SK-N-SH (cell line): ENCODE measurements at regions not wholly inside any gene's neighbourhood (a gene's known extent, or its start where the extent isn't known, plus 50 kb on each side); places are given as distances from the start of the nearest gene placed in this dataset.

Experiments used
- EP300 ChIP-seq, 2 experiments: IDR thresholded peaks; 2 replicates each; pipeline versions ENCODE4 v1.4.0 to v1.6.1; 2012; ENCODE audit warnings: borderline replicate concordance in 1 of 2, low read depth in 1 of 2, low read length in 1 of 2
- EZH2phosphoT487 ChIP-seq: fragments of 200-600 bp; sonication (generic); IDR thresholded peaks from 2 replicates; pipeline ENCODE4 v1.6.1; 2017; ENCODE audit warnings: low read depth, mixed run types, mild to moderate bottlenecking, antibody characterized with exemption, moderate library complexity, borderline replicate concordance
- FOSL2 ChIP-seq: IDR thresholded peaks from 2 replicates; pipeline ENCODE4 v1.4.0; 2012; ENCODE audit warnings: low read depth, mild to moderate bottlenecking, moderate library complexity, borderline replicate concordance
- FOXM1 ChIP-seq: IDR thresholded peaks from 2 replicates; pipeline ENCODE4 v1.4.0; 2012; ENCODE audit warnings: low read depth, mild to moderate bottlenecking
- IRF3 ChIP-seq: fragments of 150-350 bp; IDR thresholded peaks from 2 replicates; pipeline ENCODE4 v1.6.1; 2016; ENCODE audit warnings: mild to moderate bottlenecking, low read depth, low read length
- MAX ChIP-seq: IDR thresholded peaks from 2 replicates; pipeline ENCODE4 v1.4.0; 2012; ENCODE audit warnings: low read depth
- MXI1 ChIP-seq: IDR thresholded peaks from 2 replicates; pipeline ENCODE4 v1.6.1; 2012; ENCODE audit warnings: mild to moderate bottlenecking, low read depth, low read length, improper control_type of control experiment
- POLR2AphosphoS5 ChIP-seq: IDR thresholded peaks from 2 replicates; pipeline ENCODE4 v1.6.1; 2012; ENCODE audit warnings: low read depth, low read length
- RFX5 ChIP-seq: IDR thresholded peaks from 2 replicates; pipeline ENCODE4 v1.6.1; 2012; ENCODE audit warnings: mild to moderate bottlenecking, improper control_type of control experiment, low read length
- TAF1 ChIP-seq: IDR thresholded peaks from 2 replicates; pipeline ENCODE4 v1.6.1; 2012; ENCODE audit warnings: low read depth, mild to moderate bottlenecking, low read length, moderate library complexity, borderline replicate concordance
- YY1 ChIP-seq: IDR thresholded peaks from 2 replicates; pipeline ENCODE4 v1.4.0; 2012; ENCODE audit warnings: low read depth, mild to moderate bottlenecking
- TF ChIP-seq, protein P1 (sequence below): fragments of 200-600 bp; sonication (generic); IDR thresholded peaks from 2 replicates; pipeline ENCODE4 v1.6.1; 2017; ENCODE audit warnings: antibody characterized with exemption, mild to moderate bottlenecking, moderate library complexity
- TF ChIP-seq, protein P2 (sequence below): fragments of 150-350 bp; IDR thresholded peaks from 2 replicates; pipeline ENCODE4 v1.6.1; 2017; ENCODE audit warnings: antibody characterized with exemption, low read length, low read depth, borderline replicate concordance

GRCh38 chr20:55417836-55418235 is 587.5 kb downstream of the CBLN4 start:
- no peak for TF ChIP-seq POLR2AphosphoS5
- TF ChIP-seq, protein P1, sequence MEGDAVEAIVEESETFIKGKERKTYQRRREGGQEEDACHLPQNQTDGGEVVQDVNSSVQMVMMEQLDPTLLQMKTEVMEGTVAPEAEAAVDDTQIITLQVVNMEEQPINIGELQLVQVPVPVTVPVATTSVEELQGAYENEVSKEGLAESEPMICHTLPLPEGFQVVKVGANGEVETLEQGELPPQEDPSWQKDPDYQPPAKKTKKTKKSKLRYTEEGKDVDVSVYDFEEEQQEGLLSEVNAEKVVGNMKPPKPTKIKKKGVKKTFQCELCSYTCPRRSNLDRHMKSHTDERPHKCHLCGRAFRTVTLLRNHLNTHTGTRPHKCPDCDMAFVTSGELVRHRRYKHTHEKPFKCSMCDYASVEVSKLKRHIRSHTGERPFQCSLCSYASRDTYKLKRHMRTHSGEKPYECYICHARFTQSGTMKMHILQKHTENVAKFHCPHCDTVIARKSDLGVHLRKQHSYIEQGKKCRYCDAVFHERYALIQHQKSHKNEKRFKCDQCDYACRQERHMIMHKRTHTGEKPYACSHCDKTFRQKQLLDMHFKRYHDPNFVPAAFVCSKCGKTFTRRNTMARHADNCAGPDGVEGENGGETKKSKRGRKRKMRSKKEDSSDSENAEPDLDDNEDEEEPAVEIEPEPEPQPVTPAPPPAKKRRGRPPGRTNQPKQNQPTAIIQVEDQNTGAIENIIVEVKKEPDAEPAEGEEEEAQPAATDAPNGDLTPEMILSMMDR, result no peak
- no peak for TF ChIP-seq FOSL2
- no peak for TF ChIP-seq MAX
- no peak for TF ChIP-seq TAF1
- TF ChIP-seq, protein P2, sequence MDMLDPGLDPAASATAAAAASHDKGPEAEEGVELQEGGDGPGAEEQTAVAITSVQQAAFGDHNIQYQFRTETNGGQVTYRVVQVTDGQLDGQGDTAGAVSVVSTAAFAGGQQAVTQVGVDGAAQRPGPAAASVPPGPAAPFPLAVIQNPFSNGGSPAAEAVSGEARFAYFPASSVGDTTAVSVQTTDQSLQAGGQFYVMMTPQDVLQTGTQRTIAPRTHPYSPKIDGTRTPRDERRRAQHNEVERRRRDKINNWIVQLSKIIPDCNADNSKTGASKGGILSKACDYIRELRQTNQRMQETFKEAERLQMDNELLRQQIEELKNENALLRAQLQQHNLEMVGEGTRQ, result no peak
- no peak for TF ChIP-seq YY1
- TF ChIP-seq IRF3, result no peak
- TF ChIP-seq EP300 (IDR thresholded peaks at IDR 0.05; ENCODE audit: borderline replicate concordance in 1 of 2, low read depth in 1 of 2, low read length in 1 of 2), result peak in 1 of 2 experiments; percentile 30; a peak in 1 of 4 replicates
- TF ChIP-seq EZH2phosphoT487, result no peak
- no peak for TF ChIP-seq FOXM1
- no peak for TF ChIP-seq MXI1
- no peak for TF ChIP-seq RFX5
